ENCODE measurements at regions not wholly inside any gene's neighbourhood (a gene's known extent, or its start where the extent isn't known, plus 50 kb on each side); places are given as distances from the start of the nearest gene placed in this dataset.

DNA sequence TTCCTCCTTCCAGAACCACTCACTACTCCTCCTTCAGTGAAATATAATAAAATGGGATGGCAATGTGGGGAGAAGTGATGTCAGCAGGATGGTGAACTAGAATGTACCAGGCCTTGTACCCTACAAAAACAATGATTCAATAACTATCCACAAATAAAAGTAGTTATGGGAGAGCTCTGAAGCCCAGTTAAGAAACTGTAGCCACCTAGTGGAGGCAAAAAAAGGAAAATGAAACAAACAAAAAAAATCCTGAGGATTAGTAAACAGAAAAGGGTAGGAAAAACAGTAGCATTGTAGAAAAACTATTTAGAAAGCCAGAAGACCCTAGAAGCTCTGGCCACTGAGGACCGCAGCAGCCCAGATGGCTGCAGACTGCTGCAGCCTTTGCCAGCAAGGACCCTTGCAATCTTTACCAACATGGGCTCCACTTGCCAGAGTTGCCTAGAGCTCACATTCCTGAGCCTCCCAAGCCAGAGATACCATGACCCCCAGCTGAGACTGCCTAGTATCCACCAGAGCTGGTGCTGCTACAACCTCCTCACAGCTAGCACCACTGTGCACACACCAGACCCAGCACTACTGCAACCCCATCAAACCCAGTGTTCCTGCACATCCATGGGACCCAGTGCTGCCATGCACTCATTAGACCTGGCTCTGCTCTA lies 259.7 kb upstream of the MSX2 start:
- Histone ChIP-seq H3K27me3 (replicated peaks in 1 of 4; ENCODE audit: control insufficient read depth in 3 of 4, extremely low read depth in 1 of 4, insufficient read depth in 3 of 4, low read length in 3 of 4) (no peaks in the 10 kb centered on the region), H2BK20ac (ENCODE audit: low read length) (no peak overlapping the region; the same call in 1 of the 2 replicates), H3K36me3 (ENCODE audit: control insufficient read depth in 2 of 4, insufficient read depth in 4 of 4, low read length in 3 of 4) (no peaks in the 10 kb centered on the region), H2BK15ac (ENCODE audit: low read length) (no peak overlapping the region), H4K91ac (replicated peaks; ENCODE audit: insufficient read length, low read length) (peak overlapping the region; percentile 65), H4K8ac (ENCODE audit: extremely low read depth, insufficient read depth, low read length) (no peak overlapping the region), H2AFZ (ENCODE audit: low read length) (peak overlapping the region; percentile 63; the same call in 1 of the 2 replicates), H4K5ac (ENCODE audit: insufficient read length, low read depth, low read length) (no peak overlapping the region), H3K23me2 (ENCODE audit: low read depth, low read length) (no peaks in the 10 kb centered on the region), H3K79me2 (ENCODE audit: control insufficient read depth in 1 of 2, insufficient read depth in 2 of 2, low read length in 2 of 2) (no peaks in the 10 kb centered on the region), H2BK120ac (replicated peaks; ENCODE audit: low read depth, low read length) (no peak overlapping the region), H2BK5ac (ENCODE audit: low read depth, low read length) (no peak overlapping the region), H3K9me3 (ENCODE audit: insufficient read depth in 2 of 2, low read depth in 1 of 2, low read length in 1 of 2) (no peaks in the 10 kb centered on the region), H3K4me3 (ENCODE audit: extremely low read depth in 1 of 4, insufficient read depth in 2 of 4, low read depth in 3 of 4, low read length in 4 of 4) (no peak overlapping the region), H3K9ac (replicated peaks in 1 of 4; ENCODE audit: extremely low read depth in 1 of 4, low read depth in 3 of 4, low read length in 3 of 4) (no peak overlapping the region), H3K23ac (ENCODE audit: insufficient read length) (no peak overlapping the region), H4K20me1 (replicated peaks in 1 of 2; ENCODE audit: control insufficient read depth in 1 of 2, insufficient read depth in 2 of 2, low read length in 2 of 2) (no peaks in the 10 kb centered on the region), H3K79me1 (ENCODE audit: low read depth, low read length) (no peaks in the 10 kb centered on the region), H2AK5ac (ENCODE audit: low read depth, low read length) (no peak overlapping the region), H3K56ac (replicated peaks; ENCODE audit: insufficient read length, low read depth, low read length) (no peak overlapping the region), H3K4ac (replicated peaks; ENCODE audit: insufficient read length, low read depth, low read length) (no peak overlapping the region), H2BK12ac (ENCODE audit: low read depth, low read length) (peak overlapping the region; percentile 88; the same call in 1 of the 2 replicates), H3K27ac (ENCODE audit: low read depth, low read length) (no peak overlapping the region), H3K4me2 (ENCODE audit: insufficient read depth in 1 of 2, low read depth in 2 of 2, low read length in 2 of 2) (no peak overlapping the region), H3K18ac (ENCODE audit: extremely low read depth, low read length) (no peak overlapping the region), H3K14ac (ENCODE audit: insufficient read length) (no peak overlapping the region), H3K4me1 (replicated peaks in 1 of 4; ENCODE audit: control insufficient read depth in 3 of 4, insufficient read depth in 4 of 4, low read length in 3 of 4) (peaks cover 0 to 6% (median 2%) of the 10 kb centered on the region in 4 experiments; a peak in 5 of 7 replicates)
- POLR2A ChIA-PET (ENCODE audit: partially characterized antibody), result no interaction called here
- DNase-seq (ENCODE audit: low read depth in 1 of 2, low spot score in 2 of 2), result no peak
- CTCF ChIA-PET (ENCODE audit: partially characterized antibody), result interaction anchor here (0.6 to 3.0 kb wide), 20 partner anchors 10 to 258 kb away, joined by 3 to 19 read pairs (median 4); no protein-coding TSS in a partner anchor
- 93% methylated on average over 1 of the region's 1 CpG; no CpG with 5 or more reads in 1 of the 2 experiments for WGBS, 2 experiments (ENCODE audit: extremely low coverage in 1 of 2, insufficient coverage in 1 of 2, insufficient read length in 1 of 2, insufficient replicate concordance in 2 of 2, low coverage in 1 of 2, low lambda C conversion rate in 2 of 2, missing lambda C conversion rate in 1 of 2)
- TF ChIP-seq, protein P1, sequence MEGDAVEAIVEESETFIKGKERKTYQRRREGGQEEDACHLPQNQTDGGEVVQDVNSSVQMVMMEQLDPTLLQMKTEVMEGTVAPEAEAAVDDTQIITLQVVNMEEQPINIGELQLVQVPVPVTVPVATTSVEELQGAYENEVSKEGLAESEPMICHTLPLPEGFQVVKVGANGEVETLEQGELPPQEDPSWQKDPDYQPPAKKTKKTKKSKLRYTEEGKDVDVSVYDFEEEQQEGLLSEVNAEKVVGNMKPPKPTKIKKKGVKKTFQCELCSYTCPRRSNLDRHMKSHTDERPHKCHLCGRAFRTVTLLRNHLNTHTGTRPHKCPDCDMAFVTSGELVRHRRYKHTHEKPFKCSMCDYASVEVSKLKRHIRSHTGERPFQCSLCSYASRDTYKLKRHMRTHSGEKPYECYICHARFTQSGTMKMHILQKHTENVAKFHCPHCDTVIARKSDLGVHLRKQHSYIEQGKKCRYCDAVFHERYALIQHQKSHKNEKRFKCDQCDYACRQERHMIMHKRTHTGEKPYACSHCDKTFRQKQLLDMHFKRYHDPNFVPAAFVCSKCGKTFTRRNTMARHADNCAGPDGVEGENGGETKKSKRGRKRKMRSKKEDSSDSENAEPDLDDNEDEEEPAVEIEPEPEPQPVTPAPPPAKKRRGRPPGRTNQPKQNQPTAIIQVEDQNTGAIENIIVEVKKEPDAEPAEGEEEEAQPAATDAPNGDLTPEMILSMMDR (IDR thresholded peaks at IDR 0.05; ENCODE audit: control extremely low read depth in 1 of 3, insufficient read depth in 1 of 3, low read depth in 1 of 3, low read length in 3 of 3), result peak in 1 of 3 experiments; percentile 11; a peak in 1 of 4 replicates
- TF ChIP-seq ZNF274 (IDR thresholded peaks at IDR 0.05; ENCODE audit: borderline replicate concordance, extremely low read depth, low read length) (no peak), RAD21 (IDR thresholded peaks at IDR 0.05 in 1 of 2, conservative IDR thresholded peaks at IDR 0.05 in 1 of 2; ENCODE audit: low read depth in 2 of 2, low read length in 2 of 2) (0 out of 4 replicates have a peak, but pooled peaks of 1 of the 2 experiments have one; percentile 11)
- no peak for FAIRE-seq
